Femur (tissue), 1 donor: ENCODE measurements at regions not wholly inside any gene's neighbourhood (a gene's known extent, or its start where the extent isn't known, plus 50 kb on each side); places are given as distances from the start of the nearest gene placed in this dataset.
"Not testable (repeated sequence)": the region's sequence is repeated elsewhere in the genome, so short reads cannot be mapped to it uniquely, and the experiment has no call there.

Experiments used
- DNase-seq: peaks from one replicate; pipeline ENCODE4 v3.0.0-alpha.2; 2017

DNA sequence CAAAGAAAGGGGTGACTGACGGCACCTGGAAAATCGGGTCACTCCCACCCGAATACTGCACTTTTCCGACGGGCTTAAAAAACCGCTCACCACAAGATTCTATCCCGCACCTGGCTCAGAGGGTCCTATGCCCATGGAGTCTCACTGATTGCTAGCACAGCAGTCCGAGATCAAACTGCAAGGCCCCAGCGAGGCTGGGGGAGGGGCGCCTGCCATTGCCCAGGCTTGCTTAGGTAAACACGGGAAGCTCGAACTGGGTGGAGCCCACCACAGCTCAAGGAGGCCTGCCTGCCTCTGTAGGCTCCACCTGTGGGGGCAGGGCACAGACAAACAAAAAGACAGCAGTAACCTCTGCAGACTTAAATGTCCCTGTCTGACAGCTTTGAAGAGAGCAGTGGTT, 327.0 kb upstream of the MEIS2 start:
- not testable (repeated sequence) for DNase-seq

GRCh38 chr15:37446921-37447320, 346.6 kb upstream of the MEIS2 start:
- no peak for DNase-seq

DNA sequence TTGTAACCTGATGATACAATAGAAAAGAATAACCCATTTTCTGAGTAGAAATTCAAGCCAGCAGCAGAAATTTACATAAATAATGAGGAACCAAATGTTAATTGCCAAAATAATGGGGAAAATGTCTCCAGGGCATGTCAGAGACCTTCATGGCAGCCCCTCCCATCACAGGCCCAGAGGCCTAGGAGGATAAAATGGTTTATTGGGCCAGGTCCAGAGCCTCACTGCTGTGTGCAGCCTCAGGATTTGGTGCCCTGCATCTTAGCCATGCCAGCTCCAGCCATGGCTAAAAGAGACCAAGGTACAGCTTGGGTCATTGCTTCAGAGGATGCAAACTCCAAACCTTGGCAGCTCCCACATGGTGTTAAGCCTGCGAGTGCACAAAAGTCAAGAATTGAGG, 352.1 kb upstream of the MEIS2 start:
- DNase-seq: no peak

- DNase-seq: no peak
Measured at GRCh38 chr15:37480482-37480881, 380.1 kb upstream of the MEIS2 start.

- DNase-seq: no peak
Measured at GRCh38 chr15:37481126-37481525, 380.8 kb upstream of the MEIS2 start.

DNA sequence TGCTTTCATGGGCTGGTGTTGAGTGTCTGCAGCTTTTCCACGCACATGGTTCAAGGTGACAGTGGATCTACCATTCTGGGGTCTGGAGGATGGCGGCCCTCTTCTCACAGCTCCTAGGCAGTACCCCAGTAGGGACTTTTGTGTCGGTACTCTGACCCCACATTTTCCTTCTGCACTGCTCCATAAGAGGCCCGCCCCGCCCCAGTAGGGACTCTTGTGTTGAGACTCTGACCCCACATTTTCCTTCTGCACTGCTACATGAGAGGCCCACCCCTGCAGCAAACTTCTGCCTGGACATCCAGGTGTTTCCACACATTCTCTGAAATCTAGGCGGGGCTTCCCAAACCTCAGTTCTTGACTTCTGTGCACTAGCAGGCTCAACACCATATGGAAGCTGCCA, 383.4 kb upstream of the MEIS2 start:
- DNase-seq: no peak

GRCh38 chr15:37485056-37485455, 384.7 kb upstream of the MEIS2 start:
- no peak for DNase-seq

DNA sequence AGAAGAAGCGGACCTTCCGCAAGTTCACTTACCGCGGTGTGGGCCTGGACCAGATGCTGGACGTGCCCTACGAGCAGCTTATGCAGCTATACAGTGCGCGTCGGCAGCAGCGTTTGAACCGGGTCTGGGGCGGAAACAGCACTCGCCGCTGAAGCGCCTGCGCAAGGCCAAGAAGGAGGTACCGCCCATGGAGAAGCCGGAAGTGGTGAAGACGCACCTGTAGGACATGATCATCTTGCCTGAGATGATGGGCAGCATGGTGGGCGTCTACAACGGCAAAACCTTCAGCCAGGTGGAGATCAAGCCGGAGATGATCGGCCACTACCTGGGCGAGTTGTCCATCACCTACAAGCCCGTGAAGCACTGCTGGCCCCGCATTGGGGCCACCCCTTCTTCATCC, 390.4 kb upstream of the MEIS2 start:
- no peak for DNase-seq

DNA sequence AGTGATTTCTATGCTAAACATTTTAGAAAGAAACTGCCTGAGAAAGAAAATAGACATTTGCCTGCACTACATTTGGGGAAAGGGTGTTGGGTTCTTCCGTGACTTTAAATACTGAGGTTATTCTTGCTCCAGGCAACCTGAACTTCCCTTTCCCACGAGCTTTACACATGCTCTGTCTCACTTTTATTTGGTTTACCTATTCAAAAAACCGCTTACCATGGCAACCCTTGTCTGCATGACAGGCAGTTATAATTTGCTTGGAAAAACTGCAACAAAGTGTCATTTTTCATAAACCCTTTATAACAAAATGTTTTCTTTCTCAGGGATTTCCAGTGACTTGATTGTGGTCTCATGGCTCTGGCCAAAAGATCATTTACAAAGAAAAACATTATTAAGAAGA, 416.3 kb upstream of the MEIS2 start:
- DNase-seq: no peak

GRCh38 chr15:37517191-37517895, 417.0 kb upstream of the MEIS2 start:
- no peak for DNase-seq

DNA sequence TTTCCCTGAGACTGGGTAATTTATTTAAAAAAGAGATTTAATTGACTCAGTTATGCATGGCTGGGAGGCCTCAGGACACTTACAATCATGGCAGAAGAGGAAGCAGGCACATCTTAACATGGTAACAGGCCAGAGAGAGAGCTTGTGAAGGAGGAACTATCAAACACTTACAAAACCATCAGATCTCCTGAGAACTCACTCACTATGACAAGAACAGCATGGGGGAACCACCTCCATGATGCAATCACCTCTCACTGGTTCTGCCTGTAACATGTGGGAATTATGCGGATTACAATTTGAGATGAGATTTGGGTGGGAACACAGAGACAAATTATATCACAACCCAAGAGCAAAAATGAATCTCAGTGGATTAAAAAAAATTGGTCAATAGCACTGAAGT, 416.0 kb upstream of the TMCO5A start:
- no peak for DNase-seq

- no peak for DNase-seq
Measured at GRCh38 chr15:37520026-37520425, 414.4 kb upstream of the TMCO5A start.

- no peak for DNase-seq
Measured at GRCh38 chr15:37520882-37521281, 413.6 kb upstream of the TMCO5A start.

GRCh38 chr15:37524601-37525000, 409.8 kb upstream of the TMCO5A start:
- DNase-seq: no peak

DNA sequence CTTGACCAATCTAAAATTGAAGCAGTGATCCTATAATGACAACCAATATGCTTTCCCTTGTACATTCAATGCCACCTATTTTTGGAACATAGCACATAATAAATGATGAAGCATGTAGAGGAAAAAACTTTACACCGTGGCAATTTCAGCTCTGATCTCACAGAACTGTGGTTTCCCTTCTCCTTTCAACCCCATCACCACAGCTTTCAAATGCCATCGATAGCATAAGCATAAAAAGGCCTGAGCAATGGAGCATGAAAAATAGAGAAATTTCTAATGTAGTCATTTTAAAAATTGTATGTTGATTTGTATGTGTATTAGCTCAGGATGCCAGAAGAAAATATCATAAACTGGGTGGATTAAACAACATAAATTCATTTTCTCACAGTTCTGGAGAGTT, 406.0 kb upstream of the TMCO5A start:
- no peak for DNase-seq

- no peak for DNase-seq
Measured at GRCh38 chr15:37536967-37537605, 397.4 kb upstream of the TMCO5A start.

DNA sequence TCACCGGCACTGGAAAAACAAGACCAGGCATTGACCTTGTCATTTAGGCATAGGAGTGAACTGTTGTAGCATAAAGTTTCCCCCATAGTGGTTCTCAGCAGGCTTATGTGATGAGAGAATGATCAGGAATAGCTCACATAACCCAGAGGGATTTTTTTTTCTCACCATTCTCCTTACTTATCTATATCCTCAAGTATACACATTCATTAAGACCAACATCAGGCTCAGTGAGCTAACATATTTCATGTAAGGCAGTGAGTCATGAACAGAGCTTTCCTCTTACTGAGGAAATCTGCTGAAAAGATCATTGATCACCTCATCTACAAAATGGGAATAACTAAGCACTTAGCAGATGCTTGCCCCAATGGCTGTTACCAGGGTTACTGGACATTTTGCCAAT, 396.6 kb upstream of the TMCO5A start:
- DNase-seq: no peak

DNA sequence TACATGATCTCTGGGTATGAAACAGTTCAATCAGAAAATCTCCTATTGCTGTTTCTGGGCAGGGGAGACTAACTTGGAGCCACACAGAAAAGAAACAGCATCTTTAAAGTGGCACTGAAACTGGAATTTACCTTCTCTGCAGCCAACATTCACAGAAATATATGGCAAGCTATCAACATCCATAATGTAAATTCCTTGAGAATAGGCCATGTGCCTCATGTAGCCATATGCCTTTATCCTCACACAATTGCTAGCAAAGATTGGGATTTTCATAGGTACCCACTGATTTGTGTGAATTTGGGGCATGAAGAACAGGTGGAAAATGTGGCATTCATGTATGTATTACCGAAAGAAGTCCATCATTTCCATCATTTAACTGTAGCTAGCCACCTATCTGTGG, 386.3 kb upstream of the TMCO5A start:
- DNase-seq: no peak

DNA sequence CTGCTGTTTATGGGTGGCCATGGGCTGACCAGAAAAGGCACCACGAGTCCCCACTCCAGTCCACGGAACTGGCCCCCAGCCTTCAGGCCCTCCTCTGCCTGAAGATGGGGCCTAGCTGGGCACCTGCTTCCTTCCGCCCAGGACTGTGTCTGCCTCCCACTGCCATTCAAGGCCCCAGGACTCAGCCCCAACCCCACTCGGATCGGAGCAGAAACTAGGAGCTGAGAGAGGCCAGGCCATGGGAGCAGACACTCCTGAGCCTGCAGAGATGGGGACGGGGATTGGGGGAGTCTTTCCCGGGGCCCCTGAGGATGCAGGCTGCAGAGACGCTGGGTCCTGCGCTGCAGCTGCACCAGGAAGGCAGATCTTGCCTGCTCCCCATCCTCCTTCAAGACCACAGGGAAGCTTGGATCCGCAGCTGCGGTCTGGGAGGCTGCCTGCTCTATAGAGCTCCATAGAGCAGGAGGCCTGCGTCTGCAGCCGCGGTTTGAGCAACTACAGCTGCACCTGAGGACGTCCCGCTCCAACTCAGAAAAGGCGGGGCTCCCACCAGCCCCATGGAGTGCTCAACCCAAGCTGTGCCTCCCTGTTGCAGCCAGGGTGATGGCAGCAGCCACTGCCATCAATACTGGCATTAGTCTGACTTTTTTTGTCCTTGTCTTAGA, 383.9 kb upstream of the TMCO5A start:
- no peak for DNase-seq

GRCh38 chr15:37572401-37572800, 362.0 kb upstream of the TMCO5A start:
- no peak for DNase-seq

- DNase-seq: no peak
Measured at GRCh38 chr15:37574985-37575384, 359.5 kb upstream of the TMCO5A start.

GRCh38 chr15:37576952-37577351, 357.5 kb upstream of the TMCO5A start:
- no peak for DNase-seq

DNA sequence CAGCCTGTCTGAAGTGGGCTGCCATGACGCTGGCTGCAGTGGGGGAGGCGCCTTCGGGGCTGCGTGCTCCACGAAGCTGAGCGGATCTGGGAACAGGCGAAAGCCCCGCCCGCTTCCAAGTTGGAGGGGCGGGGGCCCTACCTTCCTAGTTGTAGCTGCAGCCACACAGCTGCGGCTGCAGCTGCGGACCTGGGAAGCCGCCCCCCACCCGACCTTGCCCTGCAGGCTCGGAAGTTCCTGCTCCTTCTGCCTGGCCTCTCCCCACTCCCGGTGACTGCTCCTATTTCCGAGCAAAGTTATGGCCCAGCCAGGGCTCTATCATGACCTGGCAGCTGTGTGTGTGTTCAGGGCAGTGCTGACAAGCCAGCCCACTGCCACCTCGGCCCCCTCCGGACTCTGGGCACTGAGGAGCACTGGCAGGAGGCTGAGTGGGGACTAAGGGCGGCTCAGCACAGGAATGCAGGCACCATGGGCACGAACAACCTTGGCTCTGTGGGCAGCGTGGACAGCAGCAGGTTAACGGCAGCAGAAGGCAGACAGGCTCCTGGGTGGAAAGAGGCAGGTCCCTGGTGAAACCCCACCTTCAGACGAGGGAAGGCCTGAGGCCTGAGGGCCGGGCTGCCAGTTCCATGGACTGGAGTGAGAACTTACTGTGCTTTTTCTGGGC, 352.4 kb upstream of the TMCO5A start:
- no peak for DNase-seq

DNA sequence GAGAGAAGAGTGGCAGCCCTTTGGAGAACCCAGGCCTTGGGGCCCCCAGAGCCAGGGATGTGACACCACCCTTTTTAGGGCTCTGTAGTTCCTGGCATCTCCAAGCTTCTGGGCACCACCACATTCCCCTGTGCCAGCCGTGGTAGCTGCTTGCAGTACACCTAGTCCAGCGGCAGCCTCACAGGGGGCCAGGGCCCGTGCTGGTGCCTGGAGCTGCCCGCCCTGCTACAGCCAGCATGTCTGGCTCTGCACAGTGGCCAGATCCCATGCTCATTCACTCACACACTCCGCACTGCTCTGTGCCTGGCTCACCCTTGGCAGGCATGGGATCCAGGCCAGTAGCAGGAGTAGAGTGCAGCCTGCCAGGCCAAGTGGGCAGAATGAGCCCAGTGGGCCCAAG, 351.6 kb upstream of the TMCO5A start:
- no peak for DNase-seq
